ENCODE measurements at regions not wholly inside any gene's neighbourhood (a gene's known extent, or its start where the extent isn't known, plus 50 kb on each side); places are given as distances from the start of the nearest gene placed in this dataset.
A peak's percentile ranks its signal among the peaks of the same experiment; 100 is the strongest.

- intact Hi-C loops (cut with DNase I; ENCODE audit: low total_unique reads) (loop anchor here (5.0 to 10.0 kb wide), 2 partner anchors 63 to 195 kb away; partner anchors contain the start of gene ASAP2), in situ Hi-C loops (cut with MboI; ENCODE audit: low pct_ligation_motif_present in 1 of 4, low pct_unique_long_range_greater_than_20kb in 1 of 4, low sequenced_read_pairs in 3 of 4) (loop anchor here in 1 of 4 donors (10.0 to 25.0 kb wide), 2 partner anchors 203 to 280 kb away; no protein-coding TSS in a partner anchor)
- Histone ChIP-seq H3K36me3 (no peaks in the 10 kb centered on the region), H3K4me3 (no peak overlapping the region), H3K4me1 (peaks cover 4 to 33% (median 24%) of the 10 kb centered on the region in 4 donors), H3K9me3 (no peaks in the 10 kb centered on the region), H3K27me3 (no peaks in the 10 kb centered on the region), H3K27ac (peak overlapping the region in 3 of 4 donors; percentile 36 to 58 (median 53))
- DNase-seq = no peak
- TF ChIP-seq EP300 (IDR thresholded peaks at IDR 0.05; ENCODE audit: low read depth) (no peak), POLR2A (IDR thresholded peaks at IDR 0.05) (no peak), POLR2AphosphoS5 (IDR thresholded peaks at IDR 0.05) (no peak)
- TF ChIP-seq, protein P1, sequence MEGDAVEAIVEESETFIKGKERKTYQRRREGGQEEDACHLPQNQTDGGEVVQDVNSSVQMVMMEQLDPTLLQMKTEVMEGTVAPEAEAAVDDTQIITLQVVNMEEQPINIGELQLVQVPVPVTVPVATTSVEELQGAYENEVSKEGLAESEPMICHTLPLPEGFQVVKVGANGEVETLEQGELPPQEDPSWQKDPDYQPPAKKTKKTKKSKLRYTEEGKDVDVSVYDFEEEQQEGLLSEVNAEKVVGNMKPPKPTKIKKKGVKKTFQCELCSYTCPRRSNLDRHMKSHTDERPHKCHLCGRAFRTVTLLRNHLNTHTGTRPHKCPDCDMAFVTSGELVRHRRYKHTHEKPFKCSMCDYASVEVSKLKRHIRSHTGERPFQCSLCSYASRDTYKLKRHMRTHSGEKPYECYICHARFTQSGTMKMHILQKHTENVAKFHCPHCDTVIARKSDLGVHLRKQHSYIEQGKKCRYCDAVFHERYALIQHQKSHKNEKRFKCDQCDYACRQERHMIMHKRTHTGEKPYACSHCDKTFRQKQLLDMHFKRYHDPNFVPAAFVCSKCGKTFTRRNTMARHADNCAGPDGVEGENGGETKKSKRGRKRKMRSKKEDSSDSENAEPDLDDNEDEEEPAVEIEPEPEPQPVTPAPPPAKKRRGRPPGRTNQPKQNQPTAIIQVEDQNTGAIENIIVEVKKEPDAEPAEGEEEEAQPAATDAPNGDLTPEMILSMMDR (IDR thresholded peaks at IDR 0.05) = no peak
- WGBS, 2 donors (ENCODE audit: low coverage in 1 of 2) = 72 to 85% methylated on average over 2 to 15 of the region's 15 CpGs
Observed at GRCh38 chr2:9141706-9142460, 64.7 kb upstream of the ASAP2 start.

DNA sequence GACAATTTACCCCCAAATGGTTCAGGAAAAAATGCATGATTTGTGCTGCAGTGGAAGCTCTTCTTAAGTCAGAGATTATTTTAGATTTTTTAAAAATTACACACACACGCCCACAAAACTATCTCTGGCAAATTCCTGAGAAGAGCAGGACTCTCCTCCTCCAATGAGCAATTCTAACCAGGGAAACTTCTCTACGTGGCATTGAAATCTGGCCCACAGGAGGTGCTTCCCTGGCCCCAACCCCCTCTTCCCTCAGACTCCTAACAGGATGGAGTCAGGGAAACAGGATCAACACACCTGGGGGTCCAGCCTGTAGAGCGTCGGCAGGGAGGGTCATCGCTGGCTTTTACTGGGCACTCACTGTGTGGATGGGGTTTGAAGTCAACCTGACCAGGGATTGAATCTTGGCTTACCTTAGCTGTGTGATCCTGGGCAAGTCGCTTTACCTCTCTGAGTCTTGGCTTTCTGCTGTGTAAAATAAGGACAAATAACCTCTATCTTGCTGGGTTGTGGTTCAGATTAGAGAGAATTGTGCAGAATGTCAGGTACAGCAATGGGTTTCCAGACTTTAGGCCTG is 65.4 kb upstream of the ASAP2 start:
- peaks cover 4 to 38% (median 27%) of the 10 kb centered on the region in 4 donors for H3K4me1 ChIP-seq
- intact Hi-C loops (cut with DNase I; ENCODE audit: low total_unique reads) = loop anchor here (5.0 to 10.0 kb wide), 2 partner anchors 64 to 196 kb away; partner anchors contain the start of gene ASAP2
- TF ChIP-seq EP300 (IDR thresholded peaks at IDR 0.05; ENCODE audit: low read depth) = no peak
- no peak for TF ChIP-seq POLR2A (IDR thresholded peaks at IDR 0.05)
- TF ChIP-seq, protein P1 (IDR thresholded peaks at IDR 0.05) = no peak
- no peak for TF ChIP-seq POLR2AphosphoS5 (IDR thresholded peaks at IDR 0.05)
- no peaks in the 10 kb centered on the region for H3K27me3 ChIP-seq
- no peaks in the 10 kb centered on the region for H3K36me3 ChIP-seq
- H3K4me3 ChIP-seq = no peak overlapping the region
- in situ Hi-C loops (cut with MboI; ENCODE audit: low pct_ligation_motif_present in 1 of 4, low pct_unique_long_range_greater_than_20kb in 1 of 4, low sequenced_read_pairs in 3 of 4) = loop anchor here in 1 of 4 donors (10.0 to 25.0 kb wide), 2 partner anchors 204 to 279 kb away; no protein-coding TSS in a partner anchor
- H3K9me3 ChIP-seq = no peaks in the 10 kb centered on the region
- WGBS, 2 donors (ENCODE audit: low coverage in 1 of 2) = 90% methylated on average over 6 of the region's 6 CpGs; no CpG with 5 or more reads in 1 of the 2 donors
- no peak for DNase-seq
- no peak overlapping the region for H3K27ac ChIP-seq

GRCh38 chr2:9140645-9141044 is 66.0 kb upstream of the ASAP2 start:
- no peak for TF ChIP-seq EP300 (IDR thresholded peaks at IDR 0.05; ENCODE audit: low read depth)
- TF ChIP-seq, protein P1 (IDR thresholded peaks at IDR 0.05) = no peak
- TF ChIP-seq POLR2AphosphoS5 (IDR thresholded peaks at IDR 0.05) = no peak
- no peak for TF ChIP-seq POLR2A (IDR thresholded peaks at IDR 0.05)
- Histone ChIP-seq H3K4me1 (peaks cover 4 to 43% (median 32%) of the 10 kb centered on the region in 4 donors), H3K27me3 (no peaks in the 10 kb centered on the region), H3K27ac (no peak overlapping the region), H3K36me3 (no peaks in the 10 kb centered on the region), H3K9me3 (no peaks in the 10 kb centered on the region), H3K4me3 (no peak overlapping the region)
- WGBS, 2 donors (ENCODE audit: low coverage in 1 of 2) = 71 to 72% methylated on average over 5 to 7 of the region's 7 CpGs
- in situ Hi-C loops (cut with MboI; ENCODE audit: low pct_ligation_motif_present in 1 of 4, low pct_unique_long_range_greater_than_20kb in 1 of 4, low sequenced_read_pairs in 3 of 4) = loop anchor here in 1 of 4 donors (10.0 to 25.0 kb wide), 2 partner anchors 204 to 278 kb away; no protein-coding TSS in a partner anchor
- no peak for DNase-seq
- intact Hi-C loops (cut with DNase I; ENCODE audit: low total_unique reads) = loop anchor here (5.0 to 10.0 kb wide), 2 partner anchors 64 to 197 kb away; partner anchors contain the start of gene ASAP2

Measured in transverse colon (tissue), 4 donors.